WERI-Rb-1 (cell line): ENCODE measurements at regions not wholly inside any gene's neighbourhood (a gene's known extent, or its start where the extent isn't known, plus 50 kb on each side); places are given as distances from the start of the nearest gene placed in this dataset.

ENCODE experiments used
- DNase-seq: peaks from one replicate; pipeline ENCODE4 v3.0.0-alpha.2; 2020
- H3K27ac ChIP-seq: fragments of 250-450 bp; sonication (Bioruptor Pico); 2 replicates; pipeline ENCODE4 v1.5.1; 2020; ENCODE audit warnings: mild to moderate bottlenecking, moderate library complexity
- H3K27me3 ChIP-seq: fragments of 250-450 bp; sonication (Bioruptor Pico); 2 replicates; pipeline ENCODE4 v1.5.1; 2021; ENCODE audit warnings: mild to moderate bottlenecking, low read depth, moderate library complexity; ENCODE audit not compliant: insufficient read depth, severe bottlenecking
- H3K36me3 ChIP-seq: fragments of 250-450 bp; sonication (Bioruptor Pico); 2 replicates; pipeline ENCODE4 v1.5.1; 2020; ENCODE audit warnings: mild to moderate bottlenecking, moderate library complexity
- H3K4me3 ChIP-seq: 2 replicates; pipeline ENCODE4 v1.5.1; 2011; ENCODE audit warnings: low read depth, mild to moderate bottlenecking, control low read depth, low read length
- H3K9me3 ChIP-seq: fragments of 250-450 bp; sonication (Bioruptor Pico); 2 replicates; pipeline ENCODE4 v1.5.1; 2021; ENCODE audit warnings: mild to moderate bottlenecking, moderate library complexity; ENCODE audit not compliant: severe bottlenecking
- CTCF ChIP-seq: IDR thresholded peaks from 2 replicates; pipeline ENCODE4 v1.5.1; 2011; ENCODE audit warnings: low read depth, mild to moderate bottlenecking, control low read depth, inconsistent platforms, low read length

DNA sequence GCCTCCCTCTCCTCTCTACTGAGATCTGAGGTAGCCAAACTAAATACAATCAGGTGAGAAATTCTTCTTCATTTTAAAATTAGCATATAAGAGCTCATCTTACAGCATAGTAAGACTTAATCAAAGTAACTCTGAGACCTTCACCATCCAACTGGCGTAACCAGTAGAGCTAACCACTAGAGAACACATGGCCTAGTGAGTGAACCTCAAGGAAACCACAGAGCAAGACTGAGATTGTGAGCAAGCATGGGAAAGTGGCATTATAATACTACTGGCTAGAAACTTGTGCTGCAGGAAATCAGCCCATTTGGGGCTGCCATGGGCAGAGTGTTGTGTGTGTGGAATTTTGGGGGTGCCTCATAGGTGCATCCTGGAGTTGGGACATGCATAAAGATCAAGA is 61.1 kb upstream of the SPHKAP start:
- H3K36me3 ChIP-seq = no peaks in the 10 kb centered on the region
- no peak overlapping the region for H3K4me3 ChIP-seq
- TF ChIP-seq CTCF = no peak
- no peak overlapping the region for H3K27ac ChIP-seq
- no peaks in the 10 kb centered on the region for H3K9me3 ChIP-seq
- peaks cover 10% of the 10 kb centered on the region for H3K27me3 ChIP-seq
- no peak for DNase-seq

DNA sequence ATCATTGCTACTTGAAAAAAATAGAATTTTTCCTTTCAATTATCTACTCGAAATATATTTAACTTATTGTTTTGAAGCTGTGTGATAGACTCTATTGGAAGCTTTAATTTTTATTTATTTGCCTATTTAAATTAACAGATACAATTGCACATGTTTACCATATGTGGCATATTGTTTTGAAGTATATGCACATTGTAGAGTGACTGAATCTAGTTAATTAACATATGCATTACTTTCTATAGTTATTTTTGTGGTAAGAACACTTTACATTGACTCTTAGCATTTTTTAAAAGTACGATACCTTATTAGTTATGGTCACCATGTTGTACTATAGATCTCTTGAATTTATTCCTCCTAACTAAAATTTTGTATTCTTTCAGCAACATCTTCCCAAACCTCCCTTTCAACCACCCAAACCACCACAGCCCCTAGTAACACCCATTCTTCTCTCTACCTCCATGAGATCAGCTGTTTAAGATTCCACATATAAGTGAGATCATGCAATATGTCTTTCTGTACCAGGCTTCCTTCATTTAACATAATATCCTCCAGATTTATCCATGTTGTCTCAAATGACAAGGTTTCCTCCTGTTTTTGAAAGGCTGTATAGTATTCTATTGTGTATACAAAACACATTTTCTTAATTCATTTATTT is 58.5 kb upstream of the SPHKAP start:
- DNase-seq = no peak
- Histone ChIP-seq H3K36me3 (no peaks in the 10 kb centered on the region), H3K4me3 (no peak overlapping the region), H3K9me3 (no peaks in the 10 kb centered on the region), H3K27me3 (peaks cover 14% of the 10 kb centered on the region), H3K27ac (no peak overlapping the region)
- no peak for TF ChIP-seq CTCF

- Histone ChIP-seq H3K9me3 (no peaks in the 10 kb centered on the region), H3K36me3 (no peaks in the 10 kb centered on the region), H3K27me3 (peaks cover 9% of the 10 kb centered on the region), H3K27ac (no peak overlapping the region), H3K4me3 (no peak overlapping the region)
- no peak for DNase-seq
- TF ChIP-seq CTCF = no peak
These were observed 57.9 kb upstream of the SPHKAP start for GRCh38 chr2:228239207-228239906.
